ENCODE measurements at regions not wholly inside any gene's neighbourhood (a gene's known extent, or its start where the extent isn't known, plus 50 kb on each side); places are given as distances from the start of the nearest gene placed in this dataset.

DNA sequence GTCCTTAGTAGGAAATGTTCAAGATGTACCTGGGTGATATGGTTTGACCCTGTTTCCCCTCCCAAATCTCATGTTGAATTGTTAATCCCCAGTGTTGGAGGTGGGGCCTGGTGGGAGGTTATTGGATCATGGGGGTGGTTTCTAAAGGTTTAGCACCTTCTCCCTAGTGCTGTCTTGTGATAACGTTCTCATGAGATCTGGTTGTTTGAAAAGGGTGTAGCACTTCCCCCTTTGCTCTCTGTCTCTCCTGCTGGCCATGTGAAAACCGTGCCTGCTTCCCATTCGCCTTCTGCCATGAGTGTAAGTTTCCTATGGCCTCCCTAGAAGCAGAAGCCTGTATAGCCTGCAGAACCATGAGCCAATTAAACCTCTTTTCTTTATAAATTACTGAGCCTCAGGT is 353.0 kb upstream of the SFSWAP start:
- no peak for DNase-seq (ENCODE audit: low read depth in 1 of 2, low spot score in 1 of 2)
- Histone ChIP-seq H3K9me3 (ENCODE audit: low read depth) (no peaks in the 10 kb centered on the region), H3K4me1 (ENCODE audit: low read depth) (no peaks in the 10 kb centered on the region), H3K4me3 (no peak overlapping the region), H3K36me3 (no peaks in the 10 kb centered on the region), H3K27ac (no peak overlapping the region), H3K27me3 (no peaks in the 10 kb centered on the region)
- TF ChIP-seq, protein P1, sequence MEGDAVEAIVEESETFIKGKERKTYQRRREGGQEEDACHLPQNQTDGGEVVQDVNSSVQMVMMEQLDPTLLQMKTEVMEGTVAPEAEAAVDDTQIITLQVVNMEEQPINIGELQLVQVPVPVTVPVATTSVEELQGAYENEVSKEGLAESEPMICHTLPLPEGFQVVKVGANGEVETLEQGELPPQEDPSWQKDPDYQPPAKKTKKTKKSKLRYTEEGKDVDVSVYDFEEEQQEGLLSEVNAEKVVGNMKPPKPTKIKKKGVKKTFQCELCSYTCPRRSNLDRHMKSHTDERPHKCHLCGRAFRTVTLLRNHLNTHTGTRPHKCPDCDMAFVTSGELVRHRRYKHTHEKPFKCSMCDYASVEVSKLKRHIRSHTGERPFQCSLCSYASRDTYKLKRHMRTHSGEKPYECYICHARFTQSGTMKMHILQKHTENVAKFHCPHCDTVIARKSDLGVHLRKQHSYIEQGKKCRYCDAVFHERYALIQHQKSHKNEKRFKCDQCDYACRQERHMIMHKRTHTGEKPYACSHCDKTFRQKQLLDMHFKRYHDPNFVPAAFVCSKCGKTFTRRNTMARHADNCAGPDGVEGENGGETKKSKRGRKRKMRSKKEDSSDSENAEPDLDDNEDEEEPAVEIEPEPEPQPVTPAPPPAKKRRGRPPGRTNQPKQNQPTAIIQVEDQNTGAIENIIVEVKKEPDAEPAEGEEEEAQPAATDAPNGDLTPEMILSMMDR (IDR thresholded peaks at IDR 0.05; ENCODE audit: low read depth, low read length): no peak

DNA sequence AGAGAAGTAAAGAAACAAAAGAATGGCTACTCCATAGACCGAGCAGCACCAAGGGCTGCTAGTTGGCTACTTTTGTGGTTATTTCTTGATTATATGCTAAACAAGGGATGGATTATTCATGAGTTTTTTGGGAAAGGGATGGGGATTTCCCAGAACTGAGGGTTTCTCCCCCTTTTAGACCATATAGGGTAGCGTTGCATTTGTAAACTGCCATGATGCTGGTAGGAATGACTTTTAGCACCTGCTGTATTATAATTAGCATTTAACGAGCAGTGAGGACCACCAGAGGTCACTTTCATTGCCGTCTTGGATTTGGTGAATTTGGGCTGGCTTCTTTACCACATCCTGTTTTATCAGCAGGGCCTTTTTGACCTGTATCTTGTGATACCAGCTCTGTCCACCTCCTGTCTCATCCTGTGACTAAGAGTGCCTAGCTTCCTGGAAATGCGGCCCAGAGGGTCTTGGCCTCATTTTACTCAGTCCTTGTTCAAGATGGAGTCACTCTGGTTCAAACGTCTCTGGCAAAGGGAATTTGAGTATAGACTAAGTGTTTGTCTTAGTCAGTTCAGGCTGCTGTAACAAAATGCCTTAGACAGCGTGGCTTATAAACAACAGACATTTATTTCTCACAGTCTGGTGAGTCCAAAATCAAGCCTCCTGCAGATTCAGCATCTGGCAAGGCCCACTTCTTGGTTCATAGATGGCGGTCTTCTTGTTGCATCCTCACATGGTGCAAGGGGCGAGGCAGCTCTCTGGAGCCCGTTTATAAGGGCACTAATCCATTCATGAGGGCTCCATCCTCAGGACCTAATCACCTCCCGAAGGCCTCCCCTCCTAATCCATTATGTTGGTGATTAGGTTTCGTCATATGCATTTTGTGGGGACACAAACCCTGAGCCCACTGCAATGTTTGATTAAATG is 348.3 kb upstream of the SFSWAP start:
- no peaks in the 10 kb centered on the region for H3K4me1 ChIP-seq (ENCODE audit: low read depth)
- TF ChIP-seq, protein P1 (IDR thresholded peaks at IDR 0.05; ENCODE audit: low read depth, low read length): no peak
- no peaks in the 10 kb centered on the region for H3K27me3 ChIP-seq
- H3K4me3 ChIP-seq: no peak overlapping the region
- H3K9me3 ChIP-seq (ENCODE audit: low read depth): no peaks in the 10 kb centered on the region
- no peaks in the 10 kb centered on the region for H3K36me3 ChIP-seq
- no peak for DNase-seq (ENCODE audit: low read depth in 1 of 2, low spot score in 1 of 2)
- H3K27ac ChIP-seq: no peak overlapping the region

DNA sequence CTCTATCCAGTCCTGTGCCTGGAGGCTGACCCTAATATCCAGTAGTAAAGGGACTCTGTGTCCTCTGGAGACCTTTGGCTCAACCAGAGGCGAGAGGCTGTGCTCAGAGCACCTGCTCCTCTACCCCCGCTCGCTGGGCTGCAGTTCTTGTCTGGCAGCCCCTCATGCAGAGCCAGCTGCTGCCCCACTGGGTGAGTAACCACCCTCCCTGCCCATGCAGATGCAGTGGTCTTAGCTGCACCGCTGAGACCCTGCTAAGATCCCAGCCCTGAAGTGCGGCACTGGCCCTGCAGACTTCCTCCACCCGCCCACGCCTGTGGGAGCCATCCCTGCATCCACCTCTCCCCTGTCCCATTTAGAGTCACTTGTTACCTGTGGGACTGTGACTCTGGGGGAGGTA is 347.5 kb upstream of the SFSWAP start:
- no peaks in the 10 kb centered on the region for H3K4me1 ChIP-seq (ENCODE audit: low read depth)
- H3K36me3 ChIP-seq: no peaks in the 10 kb centered on the region
- H3K27ac ChIP-seq: no peak overlapping the region
- no peaks in the 10 kb centered on the region for H3K27me3 ChIP-seq
- H3K9me3 ChIP-seq (ENCODE audit: low read depth): no peaks in the 10 kb centered on the region
- no peak for DNase-seq (ENCODE audit: low read depth in 1 of 2, low spot score in 1 of 2)
- TF ChIP-seq, protein P1 (IDR thresholded peaks at IDR 0.05; ENCODE audit: low read depth, low read length): no peak
- no peak overlapping the region for H3K4me3 ChIP-seq

DNA sequence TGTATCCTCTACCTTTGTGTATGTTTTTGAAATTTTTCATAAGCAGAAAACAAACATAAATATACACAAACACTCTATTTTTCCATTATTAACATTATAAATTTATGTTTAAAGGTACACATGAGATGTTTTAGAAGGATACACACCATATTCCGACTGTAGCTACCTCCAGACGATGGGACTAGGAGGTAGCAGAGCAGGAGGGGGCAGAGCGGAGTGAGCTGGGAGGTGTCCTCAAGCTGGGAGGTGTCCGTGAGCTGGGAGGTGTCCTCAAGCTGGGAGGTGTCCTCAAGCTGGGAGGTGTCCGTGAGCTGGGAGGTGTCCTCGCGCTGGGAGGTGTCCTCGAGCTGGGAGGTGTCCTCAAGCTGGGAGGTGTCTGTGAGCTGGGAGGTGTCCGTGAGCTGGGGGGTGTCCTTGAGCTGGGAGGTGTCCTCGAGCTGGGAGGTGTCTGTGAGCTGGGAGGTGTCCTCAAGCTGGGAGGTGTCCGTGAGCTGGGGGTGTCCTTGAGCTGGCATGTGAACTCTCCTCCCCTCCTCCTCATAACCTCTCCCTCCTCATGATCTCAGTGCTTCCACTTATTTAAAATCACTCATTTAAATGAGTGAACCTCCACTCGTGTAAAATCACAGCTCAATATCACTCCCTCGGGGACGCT is 346.9 kb upstream of the SFSWAP start:
- no peak for DNase-seq (ENCODE audit: low read depth in 1 of 2, low spot score in 1 of 2)

DNA sequence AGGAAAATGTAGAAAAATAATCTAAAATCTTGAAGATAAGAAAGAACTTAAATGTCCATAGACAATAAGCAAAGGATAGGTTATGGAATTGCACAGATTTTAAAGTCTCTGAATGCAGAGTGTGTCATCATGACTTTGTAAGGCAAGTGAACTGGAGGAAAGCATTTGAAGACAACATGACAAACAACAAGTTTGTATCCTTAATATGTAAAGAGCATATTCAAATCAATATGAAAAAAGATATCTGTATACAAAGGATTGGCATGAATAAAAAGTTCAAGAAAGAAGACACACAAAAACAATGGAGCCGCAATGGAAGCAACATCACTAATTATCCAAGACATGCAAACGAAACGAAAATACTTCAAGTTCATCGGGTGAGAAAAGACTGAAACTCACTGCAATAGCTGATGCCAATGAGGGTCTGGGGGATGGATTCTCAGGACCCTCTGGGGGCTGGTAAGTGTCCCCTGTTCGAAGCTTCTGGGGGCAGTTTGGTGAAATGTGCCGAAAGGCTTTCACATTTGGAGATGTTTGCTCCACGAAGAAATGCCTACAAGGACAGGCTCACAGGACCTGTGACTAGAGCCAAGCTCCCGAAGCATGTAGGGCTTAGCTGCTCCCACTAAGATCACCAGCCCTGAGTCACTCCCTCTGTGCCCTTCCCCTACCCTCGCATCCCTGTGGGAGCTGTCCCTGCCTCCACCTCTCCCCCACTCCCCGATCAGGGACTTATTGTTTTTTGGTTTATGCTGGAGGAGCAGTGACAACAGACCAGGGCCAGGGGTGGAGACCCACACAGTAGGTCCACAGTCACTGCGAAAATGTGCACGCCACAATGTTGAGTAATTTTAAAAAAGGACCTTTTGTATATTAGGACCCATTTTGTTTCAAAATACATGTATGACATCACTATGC is 345.7 kb upstream of the SFSWAP start:
- no peak for DNase-seq (ENCODE audit: low read depth in 1 of 2, low spot score in 1 of 2)
- no peaks in the 10 kb centered on the region for H3K27me3 ChIP-seq
- TF ChIP-seq, protein P1 (IDR thresholded peaks at IDR 0.05; ENCODE audit: low read depth, low read length): no peak
- no peak overlapping the region for H3K4me3 ChIP-seq
- H3K27ac ChIP-seq: no peak overlapping the region
- H3K36me3 ChIP-seq: no peaks in the 10 kb centered on the region
- H3K4me1 ChIP-seq (ENCODE audit: low read depth): no peaks in the 10 kb centered on the region
- no peaks in the 10 kb centered on the region for H3K9me3 ChIP-seq (ENCODE audit: low read depth)

More for the DNA sequence above, 346.9 kb upstream of the SFSWAP start:
- H3K4me3 ChIP-seq: no peak overlapping the region
- H3K4me1 ChIP-seq (ENCODE audit: low read depth): no peaks in the 10 kb centered on the region
- no peaks in the 10 kb centered on the region for H3K27me3 ChIP-seq
- TF ChIP-seq, protein P1 (IDR thresholded peaks at IDR 0.05; ENCODE audit: low read depth, low read length): no peak
- H3K36me3 ChIP-seq: no peaks in the 10 kb centered on the region
- H3K27ac ChIP-seq: no peak overlapping the region
- H3K9me3 ChIP-seq (ENCODE audit: low read depth): no peaks in the 10 kb centered on the region
